PC-3 (cell line): ENCODE measurements at regions not wholly inside any gene's neighbourhood (a gene's known extent, or its start where the extent isn't known, plus 50 kb on each side); places are given as distances from the start of the nearest gene placed in this dataset.

Source experiments
- ATAC-seq: fragments of 200-7000 bp; cut with Tn5 transposase; 2 replicates; pipeline ENCODE4 v1.9.1; 2020; ENCODE audit warnings: mild to moderate bottlenecking, moderate library complexity
- BruUV-seq: library from RNA; stranded (reverse); fragments of 400-500 nt; replicated peaks from 2 replicates; lab custom pipeline; 2021; lab: Mats Ljungman, UMichigan
- CTCF ChIA-PET: fragments of 300-600 bp; sonication (Branson Sonifier 250); formaldehyde crosslinking; loops from one replicate; lab custom pipeline; 2022; ENCODE audit warnings: antibody characterized with exemption; lab: Charles Lee
- POLR2A ChIA-PET: fragments of 300-600 bp; sonication (Branson Sonifier 250); formaldehyde crosslinking; loops from one replicate; lab custom pipeline; 2022; ENCODE audit warnings: antibody characterized with exemption; ENCODE audit not compliant: unreplicated experiment; lab: Charles Lee
- DNase-seq: peaks from one replicate; pipeline ENCODE4 v3.0.0-alpha.2; 2015
- H2AFZ ChIP-seq: fragments of 300-600 bp; sonication (generic); 2 replicates; pipeline ENCODE4 v1.6.0; 2016; ENCODE audit warnings: antibody characterized with exemption, low read length
- H3F3A ChIP-seq: fragments of 300-600 bp; sonication (generic); one replicate; pipeline ENCODE4 v1.6.0; 2017; ENCODE audit warnings: antibody characterized with exemption, low read length, control low read depth, mild to moderate bottlenecking; ENCODE audit not compliant: unreplicated experiment
- H3K27ac ChIP-seq: fragments of 300-600 bp; sonication (generic); 2 replicates; pipeline ENCODE4 v1.5.1; 2016; ENCODE audit warnings: mild to moderate bottlenecking, low read length
- H3K27me3 ChIP-seq: fragments of 300-600 bp; sonication (generic); 2 replicates; pipeline ENCODE4 v1.6.1; 2016; ENCODE audit warnings: low read length, mixed read lengths
- H3K36me3 ChIP-seq: fragments of 300-600 bp; sonication (generic); 2 replicates; pipeline ENCODE4 v1.6.1; 2016; ENCODE audit warnings: low read depth, mixed run types, low read length, mixed read lengths
- H3K4me1 ChIP-seq: fragments of 300-600 bp; sonication (generic); 2 replicates; pipeline ENCODE4 v1.5.1; 2016; ENCODE audit warnings: low read length; ENCODE audit not compliant: insufficient read depth
- H3K4me2 ChIP-seq: fragments of 300-600 bp; sonication (generic); 2 replicates; pipeline ENCODE4 v1.6.0; 2016; ENCODE audit warnings: low read length
- H3K4me3 ChIP-seq: fragments of 300-600 bp; sonication (generic); 2 replicates; pipeline ENCODE4 v1.5.1; 2016; ENCODE audit warnings: mild to moderate bottlenecking, low read length, mixed read lengths
- H3K79me2 ChIP-seq: fragments of 300-600 bp; sonication (generic); 2 replicates; pipeline ENCODE4 v1.6.1; 2017; ENCODE audit warnings: low read length, mixed read lengths
- H3K9ac ChIP-seq: fragments of 300-600 bp; sonication (generic); 2 replicates; pipeline ENCODE4 v1.6.0; 2016; ENCODE audit warnings: mild to moderate bottlenecking, low read length
- H3K9me2 ChIP-seq: fragments of 300-600 bp; sonication (generic); replicated peaks from 2 replicates; pipeline ENCODE4 v1.6.1; 2016; ENCODE audit warnings: mixed run types, low read length, mixed read lengths
- H3K9me3 ChIP-seq: fragments of 300-600 bp; sonication (generic); 2 replicates; pipeline ENCODE4 v1.6.1; 2016; ENCODE audit warnings: low read length, mixed read lengths
- H4K20me1 ChIP-seq: fragments of 300-600 bp; sonication (generic); 2 replicates; pipeline ENCODE4 v1.6.1; 2016; ENCODE audit warnings: low read length, mixed read lengths
- EZH2 ChIP-seq: fragments of 300-600 bp; sonication (generic); IDR thresholded peaks from one replicate; pipeline ENCODE4 v1.6.1; 2017; ENCODE audit warnings: antibody characterized with exemption, mild to moderate bottlenecking, low read length; ENCODE audit not compliant: unreplicated experiment
- EZH2phosphoT487 ChIP-seq: fragments of 300-600 bp; sonication (generic); IDR thresholded peaks from 2 replicates; pipeline ENCODE4 v1.6.1; 2018; ENCODE audit warnings: mild to moderate bottlenecking, antibody characterized with exemption, low read length, borderline replicate concordance
- intact Hi-C: fragments of 100-400 bp; cut with micrococcal nuclease; formaldehyde crosslinking; loops from 2 replicates; pipeline ENCODE4 v1.9.0; 2023
- TF ChIP-seq, protein P1 (sequence below): fragments of 300-600 bp; sonication (generic); conservative IDR thresholded peaks from 2 replicates; pipeline ENCODE4 v1.5.1; 2017; ENCODE audit warnings: antibody characterized with exemption, low read depth, mild to moderate bottlenecking, low read length

DNA sequence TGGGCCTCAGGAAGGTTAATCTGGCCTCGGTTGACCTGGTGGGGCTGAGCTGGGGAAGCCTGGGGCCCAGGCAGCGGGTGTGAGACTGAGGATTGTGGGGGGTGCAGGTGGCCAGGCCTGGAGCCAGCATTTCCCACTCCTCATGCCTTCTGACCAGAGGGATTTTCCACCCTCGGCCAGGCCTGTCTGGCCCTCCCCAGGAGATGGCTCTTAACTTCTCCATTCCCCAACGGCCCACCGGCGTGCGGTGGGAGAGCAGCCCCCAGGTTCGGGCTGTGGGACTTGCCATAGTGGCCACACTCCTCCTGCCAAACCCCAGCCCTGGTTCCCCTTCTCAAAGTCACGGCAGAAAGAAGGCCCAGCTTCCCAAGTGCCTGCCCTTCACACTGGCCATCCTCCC is 126.5 kb upstream of the RUNX3 start:
- intact Hi-C loops = no loop called here

DNA sequence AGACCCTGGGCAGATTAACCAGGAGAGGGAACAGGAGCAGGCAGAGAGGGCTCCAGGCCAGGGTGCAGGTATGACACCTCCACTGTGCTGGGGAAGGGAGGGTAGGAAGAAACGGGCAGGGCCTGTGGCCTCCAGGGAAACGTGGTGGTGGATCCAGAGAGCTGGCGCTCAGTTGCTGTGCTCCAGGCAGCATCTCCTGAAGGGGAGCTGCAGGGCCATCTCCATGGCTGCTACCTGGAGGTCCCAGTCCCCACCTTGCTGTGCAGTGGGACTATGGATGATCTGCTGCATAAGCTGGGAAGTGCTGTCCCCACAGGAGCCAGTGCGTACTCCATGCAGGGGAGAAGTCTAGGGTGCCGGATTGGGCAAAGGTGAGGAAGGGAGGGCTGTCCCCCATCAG is 125.9 kb upstream of the RUNX3 start:
- Histone ChIP-seq H3K9me3 (no peaks in the 10 kb centered on the region), H3K9ac (no peak overlapping the region), H3K27me3 (peaks cover 35% of the 10 kb centered on the region), H3K27ac (no peak overlapping the region), H4K20me1 (no peaks in the 10 kb centered on the region), H3K4me3 (no peak overlapping the region), H3K4me2 (no peak overlapping the region), H3F3A (no peaks in the 10 kb centered on the region), H2AFZ (no peak overlapping the region), H3K36me3 (no peaks in the 10 kb centered on the region), H3K4me1 (no peaks in the 10 kb centered on the region), H3K9me2 (no peaks in the 10 kb centered on the region), H3K79me2 (no peaks in the 10 kb centered on the region)
- BruUV-seq = no TSS peak
- TF ChIP-seq, protein P1, sequence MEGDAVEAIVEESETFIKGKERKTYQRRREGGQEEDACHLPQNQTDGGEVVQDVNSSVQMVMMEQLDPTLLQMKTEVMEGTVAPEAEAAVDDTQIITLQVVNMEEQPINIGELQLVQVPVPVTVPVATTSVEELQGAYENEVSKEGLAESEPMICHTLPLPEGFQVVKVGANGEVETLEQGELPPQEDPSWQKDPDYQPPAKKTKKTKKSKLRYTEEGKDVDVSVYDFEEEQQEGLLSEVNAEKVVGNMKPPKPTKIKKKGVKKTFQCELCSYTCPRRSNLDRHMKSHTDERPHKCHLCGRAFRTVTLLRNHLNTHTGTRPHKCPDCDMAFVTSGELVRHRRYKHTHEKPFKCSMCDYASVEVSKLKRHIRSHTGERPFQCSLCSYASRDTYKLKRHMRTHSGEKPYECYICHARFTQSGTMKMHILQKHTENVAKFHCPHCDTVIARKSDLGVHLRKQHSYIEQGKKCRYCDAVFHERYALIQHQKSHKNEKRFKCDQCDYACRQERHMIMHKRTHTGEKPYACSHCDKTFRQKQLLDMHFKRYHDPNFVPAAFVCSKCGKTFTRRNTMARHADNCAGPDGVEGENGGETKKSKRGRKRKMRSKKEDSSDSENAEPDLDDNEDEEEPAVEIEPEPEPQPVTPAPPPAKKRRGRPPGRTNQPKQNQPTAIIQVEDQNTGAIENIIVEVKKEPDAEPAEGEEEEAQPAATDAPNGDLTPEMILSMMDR = no peak
- TF ChIP-seq EZH2phosphoT487 (no peak), EZH2 (no peak)
- ATAC-seq = no peak
- CTCF ChIA-PET = no interaction called here
- POLR2A ChIA-PET = no interaction called here
- intact Hi-C loops = no loop called here
- DNase-seq = no peak

More for the DNA sequence above, 126.5 kb upstream of the RUNX3 start:
- Histone ChIP-seq H3K9me3 (no peaks in the 10 kb centered on the region), H3K4me1 (no peaks in the 10 kb centered on the region), H2AFZ (no peak overlapping the region), H3K4me2 (no peak overlapping the region), H3K79me2 (no peaks in the 10 kb centered on the region), H3K27ac (no peak overlapping the region), H3F3A (no peaks in the 10 kb centered on the region), H3K36me3 (no peaks in the 10 kb centered on the region), H3K9ac (no peak overlapping the region), H3K4me3 (no peak overlapping the region), H4K20me1 (no peaks in the 10 kb centered on the region), H3K27me3 (peaks cover 35% of the 10 kb centered on the region), H3K9me2 (no peaks in the 10 kb centered on the region)
- ATAC-seq (no peak), DNase-seq (no peak)
- ChIA-PET CTCF (no interaction called here), POLR2A (no interaction called here)
- TF ChIP-seq EZH2 (no peak), EZH2phosphoT487 (no peak)
- TF ChIP-seq, protein P1 = no peak
- no TSS peak for BruUV-seq

DNA sequence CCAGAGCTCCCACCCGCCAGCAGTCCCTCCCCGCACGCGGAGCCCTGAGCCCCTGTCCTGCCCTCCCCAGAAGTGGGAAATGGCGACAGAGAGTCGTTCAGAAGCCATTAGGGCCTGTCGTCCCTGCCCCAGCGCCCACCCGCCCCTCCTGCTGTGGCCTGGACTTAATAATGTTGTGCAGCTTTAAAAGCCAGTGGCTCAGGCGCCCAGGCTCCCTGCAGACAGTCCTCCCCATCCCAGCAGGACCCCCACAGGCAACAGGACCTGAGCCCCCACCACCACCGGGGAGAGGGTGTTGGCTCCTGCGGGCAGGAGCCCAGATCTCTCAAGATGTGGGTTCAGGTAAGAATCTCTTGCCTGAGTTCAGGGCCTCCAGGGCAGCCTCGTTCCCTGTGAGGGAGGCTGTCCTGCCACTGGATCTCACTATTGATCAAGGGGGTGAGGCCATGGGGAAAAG is 125.3 kb upstream of the RUNX3 start:
- Histone ChIP-seq H2AFZ (no peak overlapping the region), H3K9ac (no peak overlapping the region), H3K9me3 (no peaks in the 10 kb centered on the region), H3F3A (no peaks in the 10 kb centered on the region), H3K4me2 (no peak overlapping the region), H3K4me3 (no peak overlapping the region), H3K9me2 (no peaks in the 10 kb centered on the region), H4K20me1 (no peaks in the 10 kb centered on the region), H3K36me3 (no peaks in the 10 kb centered on the region), H3K27ac (no peak overlapping the region), H3K4me1 (no peaks in the 10 kb centered on the region), H3K27me3 (peaks cover 35% of the 10 kb centered on the region), H3K79me2 (no peaks in the 10 kb centered on the region)
- POLR2A ChIA-PET = no interaction called here
- intact Hi-C loops = no loop called here
- ATAC-seq = no peak
- BruUV-seq = no TSS peak
- CTCF ChIA-PET = no interaction called here
- no peak for DNase-seq
- no peak for TF ChIP-seq EZH2
